HEK293 (cell line): ENCODE measurements at regions not wholly inside any gene's neighbourhood (a gene's known extent, or its start where the extent isn't known, plus 50 kb on each side); places are given as distances from the start of the nearest gene placed in this dataset.
"Not testable (repeated sequence)": the region's sequence is repeated elsewhere in the genome, so short reads cannot be mapped to it uniquely, and the experiment has no call there.

Source experiments
- MEIS1 ChIP-seq: sonication (generic); formaldehyde crosslinking; IDR thresholded peaks from 2 replicates; pipeline ENCODE4 v1.8.1; 2022; ENCODE audit warnings: missing genetic modification reagents, mild to moderate bottlenecking, borderline replicate concordance
- ZNF121 ChIP-seq: fragments of 450-650 bp; formaldehyde crosslinking; IDR thresholded peaks from 2 replicates; pipeline ENCODE4 v1.5.1; 2016; ENCODE audit warnings: missing biosample characterization, missing genetic modification characterization
- ZNF211 ChIP-seq: fragments of 450-650 bp; formaldehyde crosslinking; IDR thresholded peaks from 2 replicates; pipeline ENCODE4 v1.5.1; 2016; ENCODE audit warnings: low read depth, missing biosample characterization, missing genetic modification characterization
- ZNF24 ChIP-seq: fragments of 450-650 bp; formaldehyde crosslinking; IDR thresholded peaks from 2 replicates; pipeline ENCODE4 v1.5.1; 2016; ENCODE audit warnings: missing biosample characterization, missing genetic modification characterization
- ZNF335 ChIP-seq: fragments of 450-650 bp; formaldehyde crosslinking; conservative IDR thresholded peaks from 2 replicates; pipeline ENCODE4 v1.5.1; 2016; ENCODE audit warnings: missing biosample characterization, missing genetic modification characterization
- ZNF350 ChIP-seq: fragments of 450-650 bp; formaldehyde crosslinking; IDR thresholded peaks from 2 replicates; pipeline ENCODE4 v1.5.0; 2017; ENCODE audit warnings: missing biosample characterization, mild to moderate bottlenecking, missing genetic modification characterization
- ZNF473 ChIP-seq: fragments of 450-650 bp; formaldehyde crosslinking; IDR thresholded peaks from 2 replicates; pipeline ENCODE4 v1.5.1; 2017; ENCODE audit warnings: missing biosample characterization, missing genetic modification characterization
- TF ChIP-seq, protein P1 (sequence below): fragments of 450-650 bp; formaldehyde crosslinking; IDR thresholded peaks from 2 replicates; pipeline ENCODE4 v1.5.1; 2017; ENCODE audit warnings: missing biosample characterization, mild to moderate bottlenecking, missing genetic modification characterization, moderate library complexity
- TF ChIP-seq, protein P2 (sequence below): fragments of 450-650 bp; formaldehyde crosslinking; IDR thresholded peaks from 2 replicates; pipeline ENCODE4 v1.5.1; 2016; ENCODE audit warnings: missing biosample characterization, missing genetic modification characterization
- TF ChIP-seq, protein P3 (sequence below): fragments of 450-650 bp; formaldehyde crosslinking; IDR thresholded peaks from 2 replicates; pipeline ENCODE4 v1.5.1; 2016; ENCODE audit warnings: missing biosample characterization, missing genetic modification characterization

DNA sequence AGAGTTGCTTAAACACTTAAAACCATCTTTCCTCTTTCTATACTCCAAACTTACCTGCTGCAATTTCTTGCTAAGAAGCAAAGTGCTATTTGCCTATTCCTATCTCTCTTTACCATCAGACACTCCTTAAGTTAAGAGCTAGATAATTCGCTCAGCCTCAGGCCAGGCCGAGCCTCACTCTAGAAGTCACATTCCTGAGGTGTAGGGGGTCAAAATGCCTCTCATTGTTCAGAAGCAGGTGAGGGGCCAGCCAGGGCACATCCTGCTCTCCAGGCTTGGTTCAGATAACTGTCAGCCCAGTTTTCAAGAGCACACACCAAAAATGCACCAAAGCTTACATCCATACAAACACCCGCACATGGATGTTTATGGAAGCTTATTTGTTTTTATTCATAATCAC, 78.1 kb upstream of the SAMD11 start:
- TF ChIP-seq, protein P1, sequence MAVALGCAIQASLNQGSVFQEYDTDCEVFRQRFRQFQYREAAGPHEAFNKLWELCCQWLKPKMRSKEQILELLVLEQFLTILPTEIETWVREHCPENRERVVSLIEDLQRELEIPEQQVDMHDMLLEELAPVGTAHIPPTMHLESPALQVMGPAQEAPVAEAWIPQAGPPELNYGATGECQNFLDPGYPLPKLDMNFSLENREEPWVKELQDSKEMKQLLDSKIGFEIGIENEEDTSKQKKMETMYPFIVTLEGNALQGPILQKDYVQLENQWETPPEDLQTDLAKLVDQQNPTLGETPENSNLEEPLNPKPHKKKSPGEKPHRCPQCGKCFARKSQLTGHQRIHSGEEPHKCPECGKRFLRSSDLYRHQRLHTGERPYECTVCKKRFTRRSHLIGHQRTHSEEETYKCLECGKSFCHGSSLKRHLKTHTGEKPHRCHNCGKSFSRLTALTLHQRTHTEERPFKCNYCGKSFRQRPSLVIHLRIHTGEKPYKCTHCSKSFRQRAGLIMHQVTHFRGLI (tag by site-specific recombination) = not testable (repeated sequence)
- TF ChIP-seq, protein P2, sequence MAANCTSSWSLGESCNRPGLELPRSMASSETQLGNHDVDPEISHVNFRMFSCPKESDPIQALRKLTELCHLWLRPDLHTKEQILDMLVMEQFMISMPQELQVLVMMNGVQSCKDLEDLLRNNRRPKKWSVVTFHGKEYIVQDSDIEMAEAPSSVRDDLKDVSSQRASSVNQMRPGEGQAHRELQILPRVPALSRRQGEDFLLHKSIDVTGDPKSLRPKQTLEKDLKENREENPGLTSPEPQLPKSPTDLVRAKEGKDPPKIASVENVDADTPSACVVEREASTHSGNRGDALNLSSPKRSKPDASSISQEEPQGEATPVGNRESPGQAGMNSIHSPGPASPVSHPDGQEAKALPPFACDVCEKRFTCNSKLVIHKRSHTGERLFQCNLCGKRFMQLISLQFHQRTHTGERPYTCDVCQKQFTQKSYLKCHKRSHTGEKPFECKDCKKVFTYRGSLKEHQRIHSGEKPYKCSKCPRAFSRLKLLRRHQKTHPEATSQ = not testable (repeated sequence)
- TF ChIP-seq, protein P3, sequence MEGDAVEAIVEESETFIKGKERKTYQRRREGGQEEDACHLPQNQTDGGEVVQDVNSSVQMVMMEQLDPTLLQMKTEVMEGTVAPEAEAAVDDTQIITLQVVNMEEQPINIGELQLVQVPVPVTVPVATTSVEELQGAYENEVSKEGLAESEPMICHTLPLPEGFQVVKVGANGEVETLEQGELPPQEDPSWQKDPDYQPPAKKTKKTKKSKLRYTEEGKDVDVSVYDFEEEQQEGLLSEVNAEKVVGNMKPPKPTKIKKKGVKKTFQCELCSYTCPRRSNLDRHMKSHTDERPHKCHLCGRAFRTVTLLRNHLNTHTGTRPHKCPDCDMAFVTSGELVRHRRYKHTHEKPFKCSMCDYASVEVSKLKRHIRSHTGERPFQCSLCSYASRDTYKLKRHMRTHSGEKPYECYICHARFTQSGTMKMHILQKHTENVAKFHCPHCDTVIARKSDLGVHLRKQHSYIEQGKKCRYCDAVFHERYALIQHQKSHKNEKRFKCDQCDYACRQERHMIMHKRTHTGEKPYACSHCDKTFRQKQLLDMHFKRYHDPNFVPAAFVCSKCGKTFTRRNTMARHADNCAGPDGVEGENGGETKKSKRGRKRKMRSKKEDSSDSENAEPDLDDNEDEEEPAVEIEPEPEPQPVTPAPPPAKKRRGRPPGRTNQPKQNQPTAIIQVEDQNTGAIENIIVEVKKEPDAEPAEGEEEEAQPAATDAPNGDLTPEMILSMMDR (tag by site-specific recombination) = not testable (repeated sequence)
- not testable (repeated sequence) for TF ChIP-seq ZNF335 (tag by site-specific recombination); ZNF211 (tag by site-specific recombination); ZNF473 (tag by site-specific recombination); ZNF24 (tag by site-specific recombination); MEIS1 (CRISPR knock-in tag); ZNF121 (tag by site-specific recombination); ZNF350
